ENCODE measurements at regions not wholly inside any gene's neighbourhood (a gene's known extent, or its start where the extent isn't known, plus 50 kb on each side); places are given as distances from the start of the nearest gene placed in this dataset.

GRCh38 chr13:69649063-69649392, 458.6 kb upstream of the ATXN8OS start:
- H3K27ac ChIP-seq (ENCODE audit: low read depth, low read length): no peak overlapping the region
- TF ChIP-seq EZH2phosphoT487 (conservative IDR thresholded peaks at IDR 0.05; ENCODE audit: low read length): no peak
- no peak for TF ChIP-seq CTCF (IDR thresholded peaks at IDR 0.05; ENCODE audit: insufficient read depth, low read length, poor library complexity, severe bottlenecking)
- no peak overlapping the region for H3K4me3 ChIP-seq (ENCODE audit: insufficient read depth, low read length, poor library complexity, severe bottlenecking)
- no peaks in the 10 kb centered on the region for H4K20me1 ChIP-seq (ENCODE audit: low read depth, low read length)
- H3K9me2 ChIP-seq (replicated peaks; ENCODE audit: insufficient read depth, low read length): no peaks in the 10 kb centered on the region
- H2AFZ ChIP-seq (ENCODE audit: low read depth, low read length, severe bottlenecking): peak overlapping the region; percentile 9
- no peak overlapping the region for H3K9ac ChIP-seq (ENCODE audit: low read length)
- H3K27me3 ChIP-seq (ENCODE audit: low read length): no peaks in the 10 kb centered on the region
- no peaks in the 10 kb centered on the region for H3K36me3 ChIP-seq (ENCODE audit: low read length)
- H3K79me2 ChIP-seq (ENCODE audit: insufficient read depth, low read length): no peaks in the 10 kb centered on the region
- H3K4me2 ChIP-seq (ENCODE audit: low read depth, low read length, poor library complexity, severe bottlenecking): no peak overlapping the region
- no peaks in the 10 kb centered on the region for H3F3A ChIP-seq (ENCODE audit: insufficient read depth)
- H3K9me3 ChIP-seq (ENCODE audit: insufficient read depth, low read length): peaks cover 7% of the 10 kb centered on the region; the same call in 1 of the 2 replicates

GRCh38 chr13:69648340-69649062, 459.1 kb upstream of the ATXN8OS start:
- no peaks in the 10 kb centered on the region for H3K36me3 ChIP-seq (ENCODE audit: low read length)
- H3K4me2 ChIP-seq (ENCODE audit: low read depth, low read length, poor library complexity, severe bottlenecking): no peak overlapping the region
- no peak overlapping the region for H2AFZ ChIP-seq (ENCODE audit: low read depth, low read length, severe bottlenecking)
- H3F3A ChIP-seq (ENCODE audit: insufficient read depth): no peaks in the 10 kb centered on the region
- no peak for TF ChIP-seq CTCF (IDR thresholded peaks at IDR 0.05; ENCODE audit: insufficient read depth, low read length, poor library complexity, severe bottlenecking)
- no peak for TF ChIP-seq EZH2phosphoT487 (conservative IDR thresholded peaks at IDR 0.05; ENCODE audit: low read length)
- peaks cover 12% of the 10 kb centered on the region; the same call in 1 of the 2 replicates for H3K9me3 ChIP-seq (ENCODE audit: insufficient read depth, low read length)
- no peaks in the 10 kb centered on the region for H4K20me1 ChIP-seq (ENCODE audit: low read depth, low read length)
- no peaks in the 10 kb centered on the region for H3K9me2 ChIP-seq (replicated peaks; ENCODE audit: insufficient read depth, low read length)
- no peak overlapping the region for H3K9ac ChIP-seq (ENCODE audit: low read length)
- H3K4me3 ChIP-seq (ENCODE audit: insufficient read depth, low read length, poor library complexity, severe bottlenecking): no peak overlapping the region
- no peaks in the 10 kb centered on the region for H3K79me2 ChIP-seq (ENCODE audit: insufficient read depth, low read length)
- H3K27ac ChIP-seq (ENCODE audit: low read depth, low read length): no peak overlapping the region
- no peaks in the 10 kb centered on the region for H3K27me3 ChIP-seq (ENCODE audit: low read length)

DNA sequence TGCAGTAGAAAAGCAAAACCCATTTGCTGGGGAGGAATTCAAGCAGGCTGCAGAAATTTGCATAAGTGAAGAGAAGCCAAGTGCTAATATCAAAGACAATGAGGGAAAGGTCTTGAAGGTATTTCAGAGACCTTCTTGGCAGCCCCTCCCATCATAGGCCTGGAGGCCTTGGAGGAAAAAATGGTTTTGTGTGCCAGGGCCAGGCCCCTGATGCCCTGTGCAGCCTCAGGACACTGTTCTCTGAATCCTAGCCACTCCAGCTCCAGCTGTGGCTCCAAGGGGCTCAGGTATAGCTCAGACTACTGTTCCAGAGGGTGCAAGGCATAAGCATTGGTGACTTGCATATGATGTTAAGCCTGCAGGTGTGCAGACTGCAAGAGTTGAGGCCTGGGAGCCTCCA, 463.2 kb upstream of the ATXN8OS start:
- Histone ChIP-seq H3K4me3 (ENCODE audit: insufficient read depth, low read length, poor library complexity, severe bottlenecking) (no peak overlapping the region), H3K4me2 (ENCODE audit: low read depth, low read length, poor library complexity, severe bottlenecking) (no peak overlapping the region), H2AFZ (ENCODE audit: low read depth, low read length, severe bottlenecking) (no peak overlapping the region), H3K9me2 (replicated peaks; ENCODE audit: insufficient read depth, low read length) (no peaks in the 10 kb centered on the region), H4K20me1 (ENCODE audit: low read depth, low read length) (no peaks in the 10 kb centered on the region), H3K36me3 (ENCODE audit: low read length) (no peaks in the 10 kb centered on the region; the same call in 1 of the 2 replicates), H3F3A (ENCODE audit: insufficient read depth) (no peaks in the 10 kb centered on the region), H3K27me3 (ENCODE audit: low read length) (no peaks in the 10 kb centered on the region), H3K79me2 (ENCODE audit: insufficient read depth, low read length) (no peaks in the 10 kb centered on the region), H3K9me3 (ENCODE audit: insufficient read depth, low read length) (peaks cover 12% of the 10 kb centered on the region; the same call in 1 of the 2 replicates), H3K27ac (ENCODE audit: low read depth, low read length) (no peak overlapping the region), H3K9ac (ENCODE audit: low read length) (no peak overlapping the region)
- TF ChIP-seq CTCF (IDR thresholded peaks at IDR 0.05; ENCODE audit: insufficient read depth, low read length, poor library complexity, severe bottlenecking): no peak
- no peak for TF ChIP-seq EZH2phosphoT487 (conservative IDR thresholded peaks at IDR 0.05; ENCODE audit: low read length)
